Amniotic epithelial cell (primary cell): ENCODE measurements at regions not wholly inside any gene's neighbourhood (a gene's known extent, or its start where the extent isn't known, plus 50 kb on each side); places are given as distances from the start of the nearest gene placed in this dataset.

Experiments
- DNase-seq: peaks from one replicate; pipeline ENCODE4 v3.0.0-alpha.2; 2010; ENCODE audit warnings: low read depth

DNA sequence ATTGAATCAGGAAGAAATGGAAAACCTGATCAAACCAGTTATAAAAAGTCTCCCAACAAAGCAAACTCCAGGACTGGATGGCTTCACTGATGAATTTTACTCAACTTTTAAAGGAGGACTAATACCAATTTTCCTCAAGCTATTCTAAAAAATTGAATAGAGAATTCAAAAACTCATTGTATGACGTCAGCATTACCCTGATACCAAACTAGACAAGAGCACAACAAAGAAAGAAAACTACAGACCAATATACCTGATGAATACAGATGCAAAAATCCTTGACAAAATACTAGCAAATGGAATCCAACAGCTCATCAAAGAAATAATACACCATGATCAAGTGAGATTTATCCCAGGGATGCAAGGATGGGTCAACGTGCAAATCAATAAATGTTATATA lies 172.9 kb downstream of the FNDC1 start:
- DNase-seq, result no peak

DNA sequence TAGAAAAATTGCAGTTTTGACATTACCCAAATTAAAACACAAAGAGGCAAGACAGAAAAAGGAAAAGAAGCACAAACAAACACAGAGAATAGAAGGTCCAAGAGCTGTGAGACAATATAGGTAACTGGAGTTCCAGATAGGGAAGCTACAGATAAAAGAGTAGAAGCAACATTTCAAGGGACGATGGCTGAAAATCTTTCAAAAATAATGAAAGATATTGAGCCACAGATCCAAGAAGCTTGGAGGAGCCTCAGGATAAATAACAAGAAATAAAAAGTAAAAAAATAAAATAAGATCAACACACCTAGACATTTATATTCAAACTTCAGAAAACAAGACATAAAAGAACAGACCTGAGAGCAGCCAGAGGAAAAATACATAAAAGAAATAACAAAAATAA lies 164.9 kb downstream of the FNDC1 start:
- DNase-seq, result no peak

DNA sequence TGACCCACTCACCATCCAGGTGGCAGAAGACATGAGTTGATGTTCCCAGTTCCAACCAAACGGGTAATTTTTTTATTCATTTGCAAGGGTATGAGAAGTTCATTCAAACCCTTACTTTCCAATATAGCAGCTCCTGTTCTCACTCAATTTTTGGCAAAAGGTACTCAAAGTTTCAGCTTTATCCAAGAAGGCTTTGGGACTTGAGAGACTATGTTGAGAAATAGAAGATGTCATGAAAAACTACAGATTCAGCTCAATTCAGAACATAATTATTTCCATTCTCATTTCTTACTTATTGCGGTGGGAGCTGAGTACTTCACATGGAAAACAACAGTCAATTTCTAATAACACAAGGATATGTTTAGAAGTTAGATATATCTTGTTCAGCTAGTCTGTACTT lies 162.3 kb downstream of the FNDC1 start:
- no peak for DNase-seq

DNA sequence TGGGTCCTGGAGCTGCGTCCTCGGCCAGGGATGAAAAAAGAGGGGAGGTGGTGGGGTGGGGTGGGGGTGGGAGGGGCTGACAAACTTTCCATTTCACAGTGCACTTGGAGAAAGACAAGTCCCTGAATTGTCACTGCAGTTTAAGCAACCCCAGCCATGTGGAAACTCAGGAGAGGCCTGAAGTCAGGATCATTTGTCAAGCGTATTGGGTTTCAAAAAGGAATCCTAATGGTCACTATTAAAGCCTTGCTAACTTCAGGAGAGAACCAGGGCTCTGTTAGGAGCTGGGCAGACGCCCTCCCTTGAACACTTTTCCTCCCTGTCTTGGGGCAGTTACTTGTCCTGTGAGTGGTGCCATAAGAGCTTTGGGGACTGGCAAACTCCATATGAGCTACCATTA lies 159.9 kb downstream of the FNDC1 start:
- DNase-seq, result no peak

DNA sequence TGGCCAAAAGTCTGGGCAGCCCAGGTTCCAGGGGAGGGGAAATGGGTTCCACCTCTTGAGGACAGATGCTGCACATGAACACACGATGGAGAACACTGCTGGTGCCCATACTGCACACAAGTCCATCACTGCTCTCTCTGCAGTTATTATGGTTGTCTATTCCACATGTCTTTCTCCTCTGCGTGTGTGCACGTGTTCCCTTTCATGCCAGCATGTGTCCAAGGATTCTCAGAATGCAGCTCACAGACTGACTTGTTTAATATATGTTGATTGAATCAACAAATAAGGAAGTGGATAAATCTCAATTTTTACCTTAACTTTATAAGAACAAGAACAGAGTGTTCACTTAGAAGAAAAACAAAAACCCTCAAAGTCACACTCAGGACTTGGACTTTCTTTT lies 158.9 kb downstream of the FNDC1 start:
- no peak for DNase-seq

DNA sequence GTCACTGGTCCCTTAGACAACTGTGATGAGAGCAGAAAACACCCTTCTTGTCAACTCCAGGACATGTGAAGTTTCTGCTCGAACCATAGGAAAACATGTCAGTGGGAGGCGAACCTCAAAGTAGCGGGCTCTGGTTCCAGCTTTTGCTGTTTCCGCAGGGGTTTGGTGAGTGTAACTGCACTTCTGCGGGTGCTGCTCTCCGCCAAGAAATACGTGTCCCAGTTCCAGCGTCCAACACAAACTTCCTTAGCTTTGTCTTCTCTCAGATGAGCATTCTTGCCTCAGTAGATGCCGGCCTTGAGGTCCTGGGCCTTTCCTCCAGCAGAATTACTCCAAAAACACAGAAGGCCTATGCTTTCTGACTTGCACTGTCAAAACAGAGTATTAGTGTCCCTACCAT lies 156.3 kb downstream of the FNDC1 start:
- no peak for DNase-seq

DNA sequence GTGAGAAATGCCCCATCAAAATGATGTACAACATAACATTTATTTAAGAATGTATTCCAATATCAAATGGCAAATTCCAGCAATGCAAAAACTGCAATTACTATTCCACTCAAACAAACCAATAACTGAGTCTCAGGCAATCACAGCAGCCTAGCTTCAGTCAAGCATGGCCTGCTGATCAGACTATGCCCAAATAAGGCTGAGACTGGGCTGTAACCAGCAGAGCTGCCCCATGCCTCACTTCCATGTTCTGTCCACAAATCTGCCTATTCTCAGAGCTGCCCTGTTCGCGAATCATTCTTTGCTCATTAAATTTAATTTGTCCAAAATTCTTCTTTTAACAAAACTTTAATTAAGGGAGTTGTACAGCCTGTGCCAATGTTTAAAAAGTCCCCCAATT lies 155.4 kb downstream of the FNDC1 start:
- DNase-seq, result no peak
